CD4-positive, alpha-beta T cell (primary cell): ENCODE measurements at regions not wholly inside any gene's neighbourhood (a gene's known extent, or its start where the extent isn't known, plus 50 kb on each side); places are given as distances from the start of the nearest gene placed in this dataset.

Source experiments
- ATAC-seq: fragments of 200-7000 bp; cut with Tn5 transposase; one replicate; pipeline ENCODE4 v1.10.0; 2022; ENCODE audit warnings: mild to moderate bottlenecking; ENCODE audit not compliant: poor library complexity
- CTCF ChIA-PET: fragments of 350-600 bp; sonication (Branson Sonifier 250); formaldehyde crosslinking; loops from one replicate; lab custom pipeline; 2021; ENCODE audit warnings: antibody characterized with exemption, inconsistent platforms; lab: Charles Lee
- POLR2A ChIA-PET: fragments of 350-600 bp; sonication (Branson Sonifier 250); formaldehyde crosslinking; loops from one replicate; lab custom pipeline; 2021; ENCODE audit warnings: antibody characterized with exemption, inconsistent platforms; lab: Charles Lee
- DNase-seq, 14 experiments: peaks; one replicate each; pipeline ENCODE4 v3.0.0-alpha.2; 2013 to 2020; ENCODE audit warnings: mixed read lengths in 2 of 14
- H3K27ac ChIP-seq, 2 donors: one replicate each; pipeline versions ENCODE4 v1.5.1 to v1.7.0; 2013; ENCODE audit warnings: low read length in 2 of 2, low read depth in 1 of 2, mild to moderate bottlenecking in 1 of 2
- H3K27me3 ChIP-seq, 2 experiments: 1 replicate in 1 of 2; 2 replicates in 1 of 2; pipeline versions ENCODE4 v1.6.1 to v1.7.0; 2013; ENCODE audit warnings: low read length in 2 of 2, control low read depth in 1 of 2, mild to moderate bottlenecking in 1 of 2, moderate library complexity in 1 of 2; ENCODE audit not compliant: insufficient read depth in 2 of 2, control insufficient read depth in 1 of 2
- H3K36me3 ChIP-seq: one replicate; pipeline ENCODE4 v1.6.1; 2013; ENCODE audit warnings: low read length, control low read depth; ENCODE audit not compliant: insufficient read depth
- H3K4me1 ChIP-seq: one replicate; pipeline ENCODE4 v1.6.1; 2013; ENCODE audit warnings: low read length, control low read depth; ENCODE audit not compliant: insufficient read depth
- H3K4me3 ChIP-seq: one replicate; pipeline ENCODE4 v1.5.1; 2013; ENCODE audit warnings: mild to moderate bottlenecking, low read length, moderate library complexity
- H3K9me3 ChIP-seq, 2 experiments: 1 replicate in 1 of 2; 2 replicates in 1 of 2; pipeline versions ENCODE4 v1.6.1 to v1.7.0; 2013; ENCODE audit warnings: low read length in 2 of 2, mild to moderate bottlenecking in 2 of 2, control low read depth in 1 of 2, moderate library complexity in 1 of 2; ENCODE audit not compliant: control insufficient read depth in 1 of 2, insufficient read depth in 1 of 2
- H3K27ac Mint-ChIP-seq: one replicate; pipeline ENCODE4 v1.8.0; 2020; ENCODE audit warnings: mixed read lengths
- H3K27me3 Mint-ChIP-seq: one replicate; pipeline ENCODE4 v1.8.0; 2021; ENCODE audit warnings: mixed read lengths
- H3K36me3 Mint-ChIP-seq: one replicate; pipeline ENCODE4 v1.8.0; 2021; ENCODE audit warnings: low read depth, mixed read lengths
- H3K4me1 Mint-ChIP-seq: one replicate; pipeline ENCODE4 v1.8.0; 2021; ENCODE audit warnings: low read depth, mixed read lengths
- H3K4me3 Mint-ChIP-seq: one replicate; pipeline ENCODE4 v1.8.0; 2020; ENCODE audit warnings: mild to moderate bottlenecking, mixed read lengths
- H3K9me3 Mint-ChIP-seq: one replicate; pipeline ENCODE4 v1.8.0; 2020; ENCODE audit warnings: mixed read lengths
- CTCF ChIP-seq: fragments of 200-600 bp; IDR thresholded peaks from one replicate; pipeline ENCODE4 v1.8.0; 2022; ENCODE audit warnings: antibody characterized with exemption, mild to moderate bottlenecking
- intact Hi-C, 2 experiments: fragments of 100-400 bp; cut with DNase I in 1 of 2; cut with micrococcal nuclease in 1 of 2; formaldehyde crosslinking; loops; one replicate each; pipeline versions ENCODE4 v1.15.1 to v1.9.0; 2023 to 2025; cut with DNase I, micrococcal nuclease

GRCh38 chr15:99464137-99464536 lies 101.6 kb upstream of the MEF2A start:
- no peaks in the 10 kb centered on the region for H3K36me3 ChIP-seq
- no peak for DNase-seq
- H3K27ac ChIP-seq: no peak overlapping the region
- H3K27me3 ChIP-seq: no peaks in the 10 kb centered on the region
- peaks cover 9 to 12% of the 10 kb centered on the region in 2 experiments for H3K9me3 ChIP-seq
- Mint-ChIP-seq H3K4me3 (no peak overlapping the region), H3K36me3 (no peaks in the 10 kb centered on the region), H3K9me3 (peaks cover 16% of the 10 kb centered on the region), H3K27me3 (no peaks in the 10 kb centered on the region), H3K27ac (no peak overlapping the region), H3K4me1 (no peaks in the 10 kb centered on the region)
- H3K4me3 ChIP-seq: no peak overlapping the region
- no peak for TF ChIP-seq CTCF
- CTCF ChIA-PET: no interaction called here
- intact Hi-C loops: no loop called here
- H3K4me1 ChIP-seq: no peaks in the 10 kb centered on the region
- POLR2A ChIA-PET: interaction anchor here (0.7 kb wide), 1 partner anchor 99 kb away, joined by 3 read pairs; no protein-coding TSS in a partner anchor
- ATAC-seq: no peak

DNA sequence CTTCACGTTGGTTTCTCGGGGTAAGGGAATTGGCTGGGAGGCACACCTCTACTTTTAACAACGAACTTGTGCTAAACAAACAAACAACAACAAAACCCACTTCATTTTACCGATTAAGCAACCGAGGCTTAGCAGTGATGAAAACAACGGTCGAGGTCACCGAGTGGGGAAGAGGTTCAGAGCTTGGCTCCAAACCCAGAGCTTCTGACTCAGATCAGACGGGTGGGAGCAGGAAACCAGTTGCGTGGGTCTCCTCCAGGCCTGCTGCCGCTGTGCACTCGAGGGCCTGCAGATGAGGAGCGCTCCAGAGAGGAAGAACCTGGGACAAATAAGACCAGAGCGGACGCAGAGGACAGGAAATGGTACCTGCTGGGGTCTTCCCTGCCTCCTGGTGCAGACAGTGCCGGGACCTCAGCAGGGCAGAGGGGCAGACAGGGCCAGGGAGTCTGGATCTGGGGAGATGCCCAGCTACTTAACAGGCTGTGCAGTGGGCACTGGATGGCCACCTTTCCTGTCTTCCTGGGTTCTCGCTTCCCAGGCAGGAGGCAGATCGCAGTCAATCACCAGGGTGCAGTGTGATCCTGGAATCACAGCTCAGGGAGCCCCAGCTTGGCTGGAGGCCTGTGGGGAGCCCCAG lies 99.0 kb upstream of the MEF2A start:
- H3K9me3 Mint-ChIP-seq: peaks cover 12% of the 10 kb centered on the region
- POLR2A ChIA-PET: no interaction called here
- Histone ChIP-seq H3K36me3 (no peaks in the 10 kb centered on the region), H3K4me3 (no peak overlapping the region), H3K4me1 (no peaks in the 10 kb centered on the region), H3K9me3 (peaks cover 7 to 9% of the 10 kb centered on the region in 2 experiments), H3K27me3 (no peaks in the 10 kb centered on the region), H3K27ac (no peak overlapping the region)
- no peak for TF ChIP-seq CTCF
- H3K36me3 Mint-ChIP-seq: no peaks in the 10 kb centered on the region
- intact Hi-C loops: no loop called here
- no peak overlapping the region for H3K4me3 Mint-ChIP-seq
- DNase-seq (no peak), ATAC-seq (no peak)
- CTCF ChIA-PET: no interaction called here
- no peaks in the 10 kb centered on the region for H3K27me3 Mint-ChIP-seq
- H3K4me1 Mint-ChIP-seq: no peaks in the 10 kb centered on the region
- H3K27ac Mint-ChIP-seq: no peak overlapping the region

DNA sequence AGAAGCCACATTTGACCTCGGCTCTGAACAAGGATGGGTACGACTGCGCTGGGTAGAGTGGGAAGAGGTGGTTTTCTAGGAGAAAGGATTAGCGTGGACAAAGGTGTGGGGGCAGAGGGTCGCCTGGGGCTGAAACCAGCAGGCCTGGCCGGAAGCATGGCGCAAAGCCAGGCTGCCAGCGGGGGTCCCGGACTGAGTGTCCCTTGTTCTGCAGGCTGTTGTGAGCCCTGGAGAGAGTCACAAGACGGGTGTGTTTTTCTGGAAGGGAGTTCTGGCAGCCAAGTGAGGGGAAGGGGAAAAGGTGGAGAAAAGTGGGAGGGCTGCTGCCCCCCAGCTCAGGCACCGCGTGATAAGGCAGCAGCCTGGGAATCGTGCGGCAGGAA lies 98.5 kb upstream of the MEF2A start:
- H3K36me3 Mint-ChIP-seq: no peaks in the 10 kb centered on the region
- H3K27me3 Mint-ChIP-seq: no peaks in the 10 kb centered on the region
- no peak overlapping the region for H3K27ac Mint-ChIP-seq
- intact Hi-C loops: no loop called here
- H3K4me3 ChIP-seq: no peak overlapping the region
- no peak for TF ChIP-seq CTCF
- ATAC-seq (no peak), DNase-seq (no peak)
- H3K9me3 Mint-ChIP-seq: peaks cover 12% of the 10 kb centered on the region
- ChIA-PET POLR2A (no interaction called here), CTCF (no interaction called here)
- H3K36me3 ChIP-seq: no peaks in the 10 kb centered on the region
- H3K4me1 Mint-ChIP-seq: no peaks in the 10 kb centered on the region
- H3K4me1 ChIP-seq: no peaks in the 10 kb centered on the region
- no peak overlapping the region for H3K4me3 Mint-ChIP-seq
- H3K27me3 ChIP-seq: no peaks in the 10 kb centered on the region
- no peak overlapping the region for H3K27ac ChIP-seq
- peaks cover 7 to 9% of the 10 kb centered on the region in 2 experiments for H3K9me3 ChIP-seq
